ENCODE measurements at regions not wholly inside any gene's neighbourhood (a gene's known extent, or its start where the extent isn't known, plus 50 kb on each side); places are given as distances from the start of the nearest gene placed in this dataset.

- Histone ChIP-seq H3K9me3 (ENCODE audit: insufficient read depth, low read depth, low read length) (0 out of 2 replicates have a peak, but pooled peaks cover 3% of the 10 kb centered on the region), H3K27me3 (ENCODE audit: insufficient read depth, low read length) (no peaks in the 10 kb centered on the region), H3K27ac (ENCODE audit: low read depth, low read length) (no peak overlapping the region), H3K36me3 (ENCODE audit: insufficient read depth, low read length) (no peaks in the 10 kb centered on the region), H3K4me3 (ENCODE audit: low read length) (no peak overlapping the region), H3K4me1 (ENCODE audit: insufficient read depth, low read length) (peaks cover 8% of the 10 kb centered on the region; the same call in 1 of the 2 replicates), H3K9ac (ENCODE audit: low read depth, low read length) (no peak overlapping the region)
- WGBS: 96% methylated on average over 4 of the region's 5 CpGs
Measured at GRCh38 chr20:47861116-47861515, 75.8 kb upstream of the SULF2 start.

DNA sequence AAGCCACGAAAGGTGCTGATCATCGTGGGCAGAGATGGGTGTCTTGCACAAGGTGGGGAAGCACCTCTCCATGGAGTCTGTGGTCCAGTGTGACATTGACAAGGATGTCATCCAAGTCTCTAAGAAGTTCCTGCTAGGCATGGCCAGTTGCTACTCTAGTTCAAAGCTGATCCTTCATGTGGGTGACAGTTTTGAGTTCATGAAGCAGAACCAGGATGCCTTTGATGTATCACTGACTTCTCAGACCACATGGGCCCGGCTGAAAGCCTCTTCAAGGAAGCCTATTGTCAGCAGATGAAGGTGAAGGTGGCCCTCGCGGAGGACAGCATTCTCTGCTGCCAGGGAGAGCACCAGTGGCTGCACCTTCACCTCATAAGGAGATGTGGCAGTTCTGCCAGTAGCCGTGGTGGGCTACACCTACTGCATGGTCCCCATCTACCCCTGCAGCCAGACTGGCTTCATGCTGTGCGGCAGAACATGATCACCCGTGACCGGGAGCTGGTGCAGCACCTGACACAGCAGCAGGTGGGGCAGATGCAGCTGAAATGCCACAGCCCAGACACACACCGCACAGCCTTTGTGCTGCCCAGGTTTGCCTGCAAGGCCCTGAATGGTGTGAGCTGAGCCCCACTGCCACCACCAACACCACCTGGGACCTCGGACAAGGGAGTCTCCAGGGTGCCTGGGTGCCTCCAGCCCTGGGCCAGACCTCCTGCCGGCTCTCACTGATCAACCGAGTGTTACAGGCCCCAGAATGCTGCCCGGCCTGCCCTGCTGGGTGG lies 75.0 kb upstream of the SULF2 start:
- no peaks in the 10 kb centered on the region for H3K27me3 ChIP-seq (ENCODE audit: insufficient read depth, low read length)
- 95% methylated on average over 14 of the region's 14 CpGs for WGBS

GRCh38 chr20:47859278-47859677 lies 74.0 kb upstream of the SULF2 start:
- Histone ChIP-seq H3K4me1 (ENCODE audit: insufficient read depth, low read length) (peaks cover 8% of the 10 kb centered on the region; the same call in 1 of the 2 replicates), H3K27me3 (ENCODE audit: insufficient read depth, low read length) (no peaks in the 10 kb centered on the region), H3K9me3 (ENCODE audit: insufficient read depth, low read depth, low read length) (peaks cover 8% of the 10 kb centered on the region; the same call in 1 of the 2 replicates), H3K4me3 (ENCODE audit: low read length) (no peak overlapping the region), H3K36me3 (ENCODE audit: insufficient read depth, low read length) (no peaks in the 10 kb centered on the region), H3K27ac (ENCODE audit: low read depth, low read length) (no peak overlapping the region), H3K9ac (ENCODE audit: low read depth, low read length) (no peak overlapping the region)
- whole genome bisulfite sequencing: 98% methylated on average over 6 of the region's 6 CpGs

More for the DNA sequence above, 75.0 kb upstream of the SULF2 start:
- Histone ChIP-seq H3K9me3 (ENCODE audit: insufficient read depth, low read depth, low read length) (peaks cover 5% of the 10 kb centered on the region; the same call in 1 of the 2 replicates), H3K4me3 (ENCODE audit: low read length) (no peak overlapping the region), H3K4me1 (ENCODE audit: insufficient read depth, low read length) (peaks cover 8% of the 10 kb centered on the region; the same call in 1 of the 2 replicates), H3K27ac (ENCODE audit: low read depth, low read length) (no peak overlapping the region), H3K36me3 (ENCODE audit: insufficient read depth, low read length) (no peaks in the 10 kb centered on the region), H3K9ac (ENCODE audit: low read depth, low read length) (no peak overlapping the region)

- H3K4me1 ChIP-seq (ENCODE audit: insufficient read depth, low read length): peaks cover 8% of the 10 kb centered on the region; the same call in 1 of the 2 replicates
- WGBS: 73% methylated on average over 17 of the region's 17 CpGs
Measured at GRCh38 chr20:47857569-47858464, 72.5 kb upstream of the SULF2 start.

GRCh38 chr20:47857187-47857568 lies 71.9 kb upstream of the SULF2 start:
- Histone ChIP-seq H3K9me3 (ENCODE audit: insufficient read depth, low read depth, low read length) (peaks cover 8% of the 10 kb centered on the region; the same call in 1 of the 2 replicates), H3K27ac (ENCODE audit: low read depth, low read length) (peak overlapping the region; percentile 9; the same call in 1 of the 2 replicates), H3K9ac (ENCODE audit: low read depth, low read length) (no peak overlapping the region), H3K36me3 (ENCODE audit: insufficient read depth, low read length) (no peaks in the 10 kb centered on the region), H3K4me1 (ENCODE audit: insufficient read depth, low read length) (peaks cover 8% of the 10 kb centered on the region; the same call in 1 of the 2 replicates), H3K4me3 (ENCODE audit: low read length) (no peak overlapping the region), H3K27me3 (ENCODE audit: insufficient read depth, low read length) (no peaks in the 10 kb centered on the region)
- 68% methylated on average over 8 of the region's 8 CpGs for WGBS

More at GRCh38 chr20:47857569-47858464, 72.5 kb upstream of the SULF2 start:
- H3K27me3 ChIP-seq (ENCODE audit: insufficient read depth, low read length): no peaks in the 10 kb centered on the region
- peaks cover 8% of the 10 kb centered on the region; the same call in 1 of the 2 replicates for H3K9me3 ChIP-seq (ENCODE audit: insufficient read depth, low read depth, low read length)
- no peak overlapping the region for H3K4me3 ChIP-seq (ENCODE audit: low read length)
- no peak overlapping the region for H3K9ac ChIP-seq (ENCODE audit: low read depth, low read length)
- H3K36me3 ChIP-seq (ENCODE audit: insufficient read depth, low read length): no peaks in the 10 kb centered on the region
- peak overlapping the region; percentile 9; the same call in 1 of the 2 replicates for H3K27ac ChIP-seq (ENCODE audit: low read depth, low read length)

DNA sequence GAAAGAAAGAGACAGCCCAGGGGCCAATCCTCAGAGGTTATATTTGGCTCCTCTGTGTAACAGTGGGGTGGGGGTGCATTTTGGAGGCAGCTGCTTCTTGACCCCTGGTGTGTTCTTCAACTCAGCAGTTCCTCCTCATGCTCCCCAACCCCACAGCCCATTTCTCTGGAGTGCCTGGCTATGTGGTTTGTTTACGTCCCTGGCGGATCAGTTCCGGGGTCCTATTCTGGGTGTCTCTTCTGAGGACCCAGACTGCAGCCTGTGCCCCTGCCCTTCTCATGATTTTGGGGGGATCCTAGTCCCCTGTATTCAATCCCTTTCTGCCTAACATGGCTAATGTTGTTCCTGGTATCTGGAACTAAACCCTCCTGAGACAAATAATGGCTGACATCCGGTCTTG lies 70.5 kb upstream of the SULF2 start:
- Histone ChIP-seq H3K9ac (ENCODE audit: low read depth, low read length) (no peak overlapping the region), H3K36me3 (ENCODE audit: insufficient read depth, low read length) (no peaks in the 10 kb centered on the region), H3K4me1 (ENCODE audit: insufficient read depth, low read length) (peaks cover 8% of the 10 kb centered on the region; the same call in 1 of the 2 replicates), H3K27ac (ENCODE audit: low read depth, low read length) (no peak overlapping the region), H3K27me3 (ENCODE audit: insufficient read depth, low read length) (no peaks in the 10 kb centered on the region), H3K4me3 (ENCODE audit: low read length) (no peak overlapping the region), H3K9me3 (ENCODE audit: insufficient read depth, low read depth, low read length) (peaks cover 8% of the 10 kb centered on the region; the same call in 1 of the 2 replicates)
- 98% methylated on average over 4 of the region's 4 CpGs for WGBS

- H3K27ac ChIP-seq (ENCODE audit: low read depth, low read length): no peak overlapping the region
- H3K36me3 ChIP-seq (ENCODE audit: insufficient read depth, low read length): no peaks in the 10 kb centered on the region
- H3K27me3 ChIP-seq (ENCODE audit: insufficient read depth, low read length): no peaks in the 10 kb centered on the region
- peaks cover 8% of the 10 kb centered on the region; the same call in 1 of the 2 replicates for H3K9me3 ChIP-seq (ENCODE audit: insufficient read depth, low read depth, low read length)
- H3K4me3 ChIP-seq (ENCODE audit: low read length): no peak overlapping the region
- WGBS: 43% methylated on average over 10 of the region's 10 CpGs
- no peak overlapping the region for H3K9ac ChIP-seq (ENCODE audit: low read depth, low read length)
- H3K4me1 ChIP-seq (ENCODE audit: insufficient read depth, low read length): peaks cover 8% of the 10 kb centered on the region; the same call in 1 of the 2 replicates
Measured at GRCh38 chr20:47854687-47855212, 69.5 kb upstream of the SULF2 start.

DNA sequence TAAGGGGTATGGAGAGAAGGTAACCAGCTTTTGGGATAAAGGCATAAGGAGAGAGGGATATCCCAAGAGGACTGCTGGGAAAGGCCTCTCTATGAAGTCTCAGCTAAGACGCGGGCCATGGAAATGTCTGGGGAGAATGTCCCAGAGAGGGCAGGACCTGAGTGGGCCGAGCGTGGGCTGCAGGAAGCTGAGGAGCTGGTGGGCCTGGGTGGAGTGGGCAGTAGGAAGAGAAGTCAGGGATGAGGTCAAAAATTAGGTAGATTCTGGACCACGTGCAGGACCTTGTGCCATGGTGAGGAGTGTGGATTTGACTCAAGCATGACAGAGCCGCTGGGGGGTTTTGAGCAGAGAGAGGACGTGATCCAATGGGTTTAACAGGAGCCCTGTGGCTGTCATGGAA lies 66.5 kb upstream of the SULF2 start:
- 91% methylated on average over 7 of the region's 7 CpGs for WGBS
- Histone ChIP-seq H3K4me3 (ENCODE audit: low read length) (no peak overlapping the region), H3K27me3 (ENCODE audit: insufficient read depth, low read length) (no peaks in the 10 kb centered on the region), H3K36me3 (ENCODE audit: insufficient read depth, low read length) (no peaks in the 10 kb centered on the region), H3K9ac (ENCODE audit: low read depth, low read length) (no peak overlapping the region), H3K9me3 (ENCODE audit: insufficient read depth, low read depth, low read length) (peaks cover 8% of the 10 kb centered on the region; the same call in 1 of the 2 replicates), H3K27ac (ENCODE audit: low read depth, low read length) (no peak overlapping the region), H3K4me1 (ENCODE audit: insufficient read depth, low read length) (no peaks in the 10 kb centered on the region)

GRCh38 chr20:47850146-47850545 lies 64.9 kb upstream of the SULF2 start:
- H3K27me3 ChIP-seq (ENCODE audit: insufficient read depth, low read length): no peaks in the 10 kb centered on the region
- 83% methylated on average over 4 of the region's 5 CpGs for whole genome bisulfite sequencing
- H3K9me3 ChIP-seq (ENCODE audit: insufficient read depth, low read depth, low read length): 0 out of 2 replicates have a peak, but pooled peaks cover 3% of the 10 kb centered on the region
- no peak overlapping the region for H3K27ac ChIP-seq (ENCODE audit: low read depth, low read length)
- H3K4me3 ChIP-seq (ENCODE audit: low read length): no peak overlapping the region
- no peaks in the 10 kb centered on the region for H3K36me3 ChIP-seq (ENCODE audit: insufficient read depth, low read length)
- H3K4me1 ChIP-seq (ENCODE audit: insufficient read depth, low read length): no peaks in the 10 kb centered on the region
- no peak overlapping the region for H3K9ac ChIP-seq (ENCODE audit: low read depth, low read length)

DNA sequence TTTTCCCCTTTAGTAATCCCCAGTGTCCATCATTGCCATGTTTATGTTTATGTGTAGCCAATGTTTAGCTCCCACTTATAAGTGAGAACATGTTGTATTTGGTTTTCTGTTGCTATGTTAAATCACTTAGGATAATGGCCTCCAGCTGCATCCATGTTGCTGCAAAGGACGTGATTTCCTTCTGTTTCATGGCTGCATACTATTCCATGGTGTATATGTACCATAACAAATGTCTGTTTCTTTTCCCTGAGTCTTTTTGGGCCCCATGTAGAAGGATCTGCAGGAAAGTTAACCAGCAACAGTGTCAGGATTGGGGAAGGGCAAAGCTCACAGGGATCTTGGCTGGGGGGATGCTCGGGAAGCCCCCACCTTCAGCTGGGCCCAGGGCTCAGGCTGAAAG lies 64.3 kb upstream of the SULF2 start:
- no peaks in the 10 kb centered on the region for H3K27me3 ChIP-seq (ENCODE audit: insufficient read depth, low read length)
- H3K27ac ChIP-seq (ENCODE audit: low read depth, low read length): no peak overlapping the region
- H3K4me3 ChIP-seq (ENCODE audit: low read length): no peak overlapping the region
- no peaks in the 10 kb centered on the region for H3K9me3 ChIP-seq (ENCODE audit: insufficient read depth, low read depth, low read length)
- H3K36me3 ChIP-seq (ENCODE audit: insufficient read depth, low read length): no peaks in the 10 kb centered on the region
- 91% methylated on average over 2 of the region's 2 CpGs for WGBS
- H3K9ac ChIP-seq (ENCODE audit: low read depth, low read length): no peak overlapping the region
- H3K4me1 ChIP-seq (ENCODE audit: insufficient read depth, low read length): no peaks in the 10 kb centered on the region
